AG10803 (cell line): ENCODE measurements at regions not wholly inside any gene's neighbourhood (a gene's known extent, or its start where the extent isn't known, plus 50 kb on each side); places are given as distances from the start of the nearest gene placed in this dataset.

Source experiments
- DNase-seq: peaks from one replicate; pipeline ENCODE4 v3.0.0; 2010; ENCODE audit warnings: low read depth
- H3K4me3 ChIP-seq: 2 replicates; pipeline ENCODE4 v1.5.1; 2011; ENCODE audit warnings: mild to moderate bottlenecking, low read length, control low read depth
- CTCF ChIP-seq: conservative IDR thresholded peaks from 2 replicates; pipeline ENCODE4 v1.5.1; 2011; ENCODE audit warnings: mild to moderate bottlenecking, low read length, control low read depth, inconsistent platforms

GRCh38 chr10:62972103-62972502 lies 155.9 kb upstream of the EGR2 start:
- H3K4me3 ChIP-seq, result no peak overlapping the region
- TF ChIP-seq CTCF, result no peak
- DNase-seq, result peak; percentile 23

GRCh38 chr10:62964026-62964425 lies 147.9 kb upstream of the EGR2 start:
- no peak for TF ChIP-seq CTCF
- H3K4me3 ChIP-seq, result no peak overlapping the region
- no peak for DNase-seq

- DNase-seq, result peak; percentile 11
- H3K4me3 ChIP-seq, result no peak overlapping the region
- 0 out of 2 replicates have a peak, but pooled peaks have one; percentile 5 for TF ChIP-seq CTCF
Measured at GRCh38 chr10:62961951-62962523, 145.9 kb upstream of the EGR2 start.

GRCh38 chr10:62960416-62960815 lies 144.2 kb upstream of the EGR2 start:
- no peak overlapping the region for H3K4me3 ChIP-seq
- peak; percentile 20 for DNase-seq
- no peak for TF ChIP-seq CTCF

GRCh38 chr10:62959553-62959952 lies 143.4 kb upstream of the EGR2 start:
- DNase-seq, result peak; percentile 21
- TF ChIP-seq CTCF, result no peak
- H3K4me3 ChIP-seq, result no peak overlapping the region

- no peak overlapping the region for H3K4me3 ChIP-seq
- DNase-seq, result no peak
- TF ChIP-seq CTCF, result no peak
Measured at GRCh38 chr10:62958980-62959379, 142.8 kb upstream of the EGR2 start.

DNA sequence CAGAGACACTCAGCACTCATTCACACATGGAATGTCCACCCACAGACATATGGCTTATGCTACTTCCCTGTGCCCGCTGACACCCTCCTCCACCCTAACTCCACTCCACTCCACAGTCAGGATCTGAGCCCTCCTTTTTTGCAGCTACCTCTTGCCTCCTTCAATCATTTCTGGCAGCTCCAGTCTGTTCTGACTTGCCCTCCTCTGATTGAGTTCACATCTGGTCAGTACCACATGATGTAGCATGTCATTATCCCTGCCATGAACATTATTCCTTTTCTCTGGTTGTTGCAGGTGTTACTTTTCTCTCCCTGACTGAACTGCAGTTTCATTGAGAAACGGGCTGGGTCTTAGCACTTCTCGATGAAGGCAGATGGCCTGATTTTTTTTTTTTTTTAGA lies 130.1 kb upstream of the EGR2 start:
- TF ChIP-seq CTCF, result no peak
- DNase-seq, result no peak
- H3K4me3 ChIP-seq, result no peak overlapping the region
